ENCODE measurements at regions not wholly inside any gene's neighbourhood (a gene's known extent, or its start where the extent isn't known, plus 50 kb on each side); places are given as distances from the start of the nearest gene placed in this dataset.

GRCh38 chr11:23974601-23975000 lies 522.3 kb upstream of the LUZP2 start:
- TF ChIP-seq, protein P1, sequence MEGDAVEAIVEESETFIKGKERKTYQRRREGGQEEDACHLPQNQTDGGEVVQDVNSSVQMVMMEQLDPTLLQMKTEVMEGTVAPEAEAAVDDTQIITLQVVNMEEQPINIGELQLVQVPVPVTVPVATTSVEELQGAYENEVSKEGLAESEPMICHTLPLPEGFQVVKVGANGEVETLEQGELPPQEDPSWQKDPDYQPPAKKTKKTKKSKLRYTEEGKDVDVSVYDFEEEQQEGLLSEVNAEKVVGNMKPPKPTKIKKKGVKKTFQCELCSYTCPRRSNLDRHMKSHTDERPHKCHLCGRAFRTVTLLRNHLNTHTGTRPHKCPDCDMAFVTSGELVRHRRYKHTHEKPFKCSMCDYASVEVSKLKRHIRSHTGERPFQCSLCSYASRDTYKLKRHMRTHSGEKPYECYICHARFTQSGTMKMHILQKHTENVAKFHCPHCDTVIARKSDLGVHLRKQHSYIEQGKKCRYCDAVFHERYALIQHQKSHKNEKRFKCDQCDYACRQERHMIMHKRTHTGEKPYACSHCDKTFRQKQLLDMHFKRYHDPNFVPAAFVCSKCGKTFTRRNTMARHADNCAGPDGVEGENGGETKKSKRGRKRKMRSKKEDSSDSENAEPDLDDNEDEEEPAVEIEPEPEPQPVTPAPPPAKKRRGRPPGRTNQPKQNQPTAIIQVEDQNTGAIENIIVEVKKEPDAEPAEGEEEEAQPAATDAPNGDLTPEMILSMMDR (IDR thresholded peaks at IDR 0.05; ENCODE audit: low read length), result no peak
- Histone ChIP-seq H3K4me1 (ENCODE audit: low read length) (no peaks in the 10 kb centered on the region), H3K9me2 (replicated peaks; ENCODE audit: insufficient read depth, low read length) (no peaks in the 10 kb centered on the region), H3F3A (ENCODE audit: insufficient read depth, low read length) (no peaks in the 10 kb centered on the region), H3K36me3 (replicated peaks; ENCODE audit: insufficient read depth, low read length) (no peaks in the 10 kb centered on the region), H3K27me3 (replicated peaks; ENCODE audit: insufficient read depth, low read length) (no peaks in the 10 kb centered on the region), H2AFZ (ENCODE audit: low read length) (no peak overlapping the region), H3K4me2 (ENCODE audit: low read depth, low read length) (no peak overlapping the region), H4K20me1 (ENCODE audit: insufficient read depth, low read length) (no peaks in the 10 kb centered on the region), H3K9ac (ENCODE audit: low read length) (no peak overlapping the region), H3K79me2 (ENCODE audit: low read length) (no peaks in the 10 kb centered on the region), H3K27ac (ENCODE audit: low read length) (no peak overlapping the region), H3K4me3 (ENCODE audit: low read length) (no peak overlapping the region), H3K9me3 (replicated peaks; ENCODE audit: insufficient read depth, low read length) (no peaks in the 10 kb centered on the region)
- DNase-seq, result no peak

GRCh38 chr11:23976426-23976825 lies 520.4 kb upstream of the LUZP2 start:
- no peaks in the 10 kb centered on the region for H3K9me2 ChIP-seq (replicated peaks; ENCODE audit: insufficient read depth, low read length)
- no peak overlapping the region for H3K4me3 ChIP-seq (ENCODE audit: low read length)
- TF ChIP-seq, protein P1 (IDR thresholded peaks at IDR 0.05; ENCODE audit: low read length), result no peak
- TF ChIP-seq EZH2phosphoT487 (IDR thresholded peaks at IDR 0.05; ENCODE audit: low read length), result no peak
- TF ChIP-seq EZH2 (optimal IDR thresholded peaks at IDR 0.05; ENCODE audit: low read depth, low read length), result no peak
- H3K27me3 ChIP-seq (replicated peaks; ENCODE audit: insufficient read depth, low read length), result no peaks in the 10 kb centered on the region
- DNase-seq, result no peak
- H3K27ac ChIP-seq (ENCODE audit: low read length), result no peak overlapping the region
- H2AFZ ChIP-seq (ENCODE audit: low read length), result no peak overlapping the region
- no peaks in the 10 kb centered on the region for H3K9me3 ChIP-seq (replicated peaks; ENCODE audit: insufficient read depth, low read length)
- no peak overlapping the region for H3K9ac ChIP-seq (ENCODE audit: low read length)
- H3K4me2 ChIP-seq (ENCODE audit: low read depth, low read length), result no peak overlapping the region
- no peaks in the 10 kb centered on the region for H3F3A ChIP-seq (ENCODE audit: insufficient read depth, low read length)
- no peaks in the 10 kb centered on the region for H3K36me3 ChIP-seq (replicated peaks; ENCODE audit: insufficient read depth, low read length)
- no peaks in the 10 kb centered on the region for H4K20me1 ChIP-seq (ENCODE audit: insufficient read depth, low read length)
- no peaks in the 10 kb centered on the region for H3K4me1 ChIP-seq (ENCODE audit: low read length)
- H3K79me2 ChIP-seq (ENCODE audit: low read length), result no peaks in the 10 kb centered on the region

GRCh38 chr11:23976841-23977271 lies 520.0 kb upstream of the LUZP2 start:
- H2AFZ ChIP-seq (ENCODE audit: low read length), result no peak overlapping the region
- H3K9ac ChIP-seq (ENCODE audit: low read length), result no peak overlapping the region
- H3K36me3 ChIP-seq (replicated peaks; ENCODE audit: insufficient read depth, low read length), result no peaks in the 10 kb centered on the region
- H3K27ac ChIP-seq (ENCODE audit: low read length), result no peak overlapping the region
- no peaks in the 10 kb centered on the region for H3K4me1 ChIP-seq (ENCODE audit: low read length)
- no peak for DNase-seq
- no peaks in the 10 kb centered on the region for H3K79me2 ChIP-seq (ENCODE audit: low read length)
- no peaks in the 10 kb centered on the region for H3K27me3 ChIP-seq (replicated peaks; ENCODE audit: insufficient read depth, low read length)
- no peak overlapping the region for H3K4me2 ChIP-seq (ENCODE audit: low read depth, low read length)
- no peaks in the 10 kb centered on the region for H4K20me1 ChIP-seq (ENCODE audit: insufficient read depth, low read length)
- no peaks in the 10 kb centered on the region for H3K9me2 ChIP-seq (replicated peaks; ENCODE audit: insufficient read depth, low read length)
- no peaks in the 10 kb centered on the region for H3F3A ChIP-seq (ENCODE audit: insufficient read depth, low read length)
- no peaks in the 10 kb centered on the region for H3K9me3 ChIP-seq (replicated peaks; ENCODE audit: insufficient read depth, low read length)
- H3K4me3 ChIP-seq (ENCODE audit: low read length), result no peak overlapping the region
- TF ChIP-seq, protein P1 (IDR thresholded peaks at IDR 0.05; ENCODE audit: low read length), result no peak
- no peak for TF ChIP-seq EZH2 (optimal IDR thresholded peaks at IDR 0.05; ENCODE audit: low read depth, low read length)
- TF ChIP-seq EZH2phosphoT487 (IDR thresholded peaks at IDR 0.05; ENCODE audit: low read length), result no peak

Measured in MM.1S (cell line).